Brain microvascular endothelial cell (primary cell): ENCODE measurements at regions not wholly inside any gene's neighbourhood (a gene's known extent, or its start where the extent isn't known, plus 50 kb on each side); places are given as distances from the start of the nearest gene placed in this dataset.

ENCODE experiments used
- DNase-seq: peaks from one replicate; pipeline ENCODE4 v3.0.0-alpha.2; 2020
- H3K27ac ChIP-seq: fragments of 250-450 bp; sonication (Bioruptor Pico); 2 replicates; pipeline ENCODE4 v1.5.1; 2020; ENCODE audit warnings: mild to moderate bottlenecking, moderate library complexity
- H3K27me3 ChIP-seq: fragments of 250-450 bp; sonication (Bioruptor Pico); replicated peaks from 2 replicates; pipeline ENCODE4 v1.5.1; 2020; ENCODE audit warnings: mild to moderate bottlenecking
- H3K36me3 ChIP-seq: fragments of 250-450 bp; sonication (Bioruptor Pico); replicated peaks from 2 replicates; pipeline ENCODE4 v1.5.1; 2020; ENCODE audit warnings: mild to moderate bottlenecking
- H3K4me3 ChIP-seq: 2 replicates; pipeline ENCODE4 v1.5.1; 2011; ENCODE audit warnings: low read depth, mild to moderate bottlenecking, control low read depth, low read length, moderate library complexity
- in situ Hi-C: cut with HindIII; loops from 2 replicates; pipeline ENCODE4 v1.10.0; 2017; ENCODE audit warnings: low sequenced_read_pairs, low pct_ligation_motif_present
- TF ChIP-seq, protein P1 (sequence below): IDR thresholded peaks from 2 replicates; pipeline ENCODE4 v1.5.1; 2011; ENCODE audit warnings: low read depth, mild to moderate bottlenecking, moderate library complexity, low read length, control low read depth, inconsistent platforms; ENCODE audit errors: missing control alignments

DNA sequence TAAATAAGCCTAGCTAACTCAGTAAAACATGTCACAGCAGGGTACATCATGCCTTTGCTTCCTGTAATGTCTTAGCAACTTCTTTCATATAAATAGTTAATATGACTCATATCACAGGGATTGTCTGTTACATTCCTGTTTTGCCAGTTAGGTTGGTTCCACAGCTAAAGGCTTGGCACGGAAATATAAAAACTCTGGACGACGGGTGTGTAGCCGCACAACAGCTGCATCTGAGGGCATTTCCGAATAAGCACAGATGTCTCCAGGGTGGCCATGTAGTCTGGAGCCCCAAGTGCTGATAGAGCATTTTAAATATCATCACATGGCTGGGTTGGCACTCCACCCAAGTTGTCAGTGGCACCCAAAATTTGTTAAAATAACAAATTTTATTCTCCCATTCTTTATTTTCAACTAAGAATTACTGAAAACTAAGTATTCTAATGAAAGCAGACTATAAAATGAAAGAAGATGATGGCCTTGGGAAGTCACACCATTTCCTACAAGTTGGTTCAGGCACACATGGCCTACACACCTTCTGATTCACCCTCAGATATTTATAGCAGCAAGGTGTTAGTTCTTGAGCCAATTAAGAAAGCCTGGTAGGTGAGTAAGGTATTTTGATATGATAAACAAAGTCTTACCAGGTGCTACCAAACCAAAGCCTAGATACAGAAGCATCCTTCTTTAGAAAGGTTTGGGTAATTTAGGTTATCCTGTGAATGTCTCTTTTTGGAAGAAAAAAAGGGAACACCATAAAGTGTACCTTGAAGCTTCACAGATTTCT lies 61.8 kb upstream of the STK17B start:
- peak overlapping the region; percentile 57 for H3K27ac ChIP-seq
- in situ Hi-C loops, result no loop called here
- no peak overlapping the region for H3K4me3 ChIP-seq

GRCh38 chr2:196233805-196234475 lies 62.6 kb upstream of the STK17B start:
- H3K36me3 ChIP-seq, result no peaks in the 10 kb centered on the region
- peak overlapping the region; percentile 57 for H3K27ac ChIP-seq
- H3K27me3 ChIP-seq, result no peaks in the 10 kb centered on the region
- in situ Hi-C loops, result no loop called here
- DNase-seq, result no peak
- TF ChIP-seq, protein P1, sequence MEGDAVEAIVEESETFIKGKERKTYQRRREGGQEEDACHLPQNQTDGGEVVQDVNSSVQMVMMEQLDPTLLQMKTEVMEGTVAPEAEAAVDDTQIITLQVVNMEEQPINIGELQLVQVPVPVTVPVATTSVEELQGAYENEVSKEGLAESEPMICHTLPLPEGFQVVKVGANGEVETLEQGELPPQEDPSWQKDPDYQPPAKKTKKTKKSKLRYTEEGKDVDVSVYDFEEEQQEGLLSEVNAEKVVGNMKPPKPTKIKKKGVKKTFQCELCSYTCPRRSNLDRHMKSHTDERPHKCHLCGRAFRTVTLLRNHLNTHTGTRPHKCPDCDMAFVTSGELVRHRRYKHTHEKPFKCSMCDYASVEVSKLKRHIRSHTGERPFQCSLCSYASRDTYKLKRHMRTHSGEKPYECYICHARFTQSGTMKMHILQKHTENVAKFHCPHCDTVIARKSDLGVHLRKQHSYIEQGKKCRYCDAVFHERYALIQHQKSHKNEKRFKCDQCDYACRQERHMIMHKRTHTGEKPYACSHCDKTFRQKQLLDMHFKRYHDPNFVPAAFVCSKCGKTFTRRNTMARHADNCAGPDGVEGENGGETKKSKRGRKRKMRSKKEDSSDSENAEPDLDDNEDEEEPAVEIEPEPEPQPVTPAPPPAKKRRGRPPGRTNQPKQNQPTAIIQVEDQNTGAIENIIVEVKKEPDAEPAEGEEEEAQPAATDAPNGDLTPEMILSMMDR, result no peak
- H3K4me3 ChIP-seq, result no peak overlapping the region

More for the DNA sequence above, 61.8 kb upstream of the STK17B start:
- Histone ChIP-seq H3K36me3 (no peaks in the 10 kb centered on the region), H3K27me3 (no peaks in the 10 kb centered on the region)
- TF ChIP-seq, protein P1, result no peak
- DNase-seq, result peak; percentile 62

GRCh38 chr2:196234672-196235071 lies 63.3 kb upstream of the STK17B start:
- TF ChIP-seq, protein P1, result no peak
- H3K27me3 ChIP-seq, result no peaks in the 10 kb centered on the region
- in situ Hi-C loops, result no loop called here
- no peaks in the 10 kb centered on the region for H3K36me3 ChIP-seq
- H3K27ac ChIP-seq, result peak overlapping the region; percentile 31
- no peak overlapping the region for H3K4me3 ChIP-seq
- peak; percentile 87 for DNase-seq

- H3K27ac ChIP-seq, result peak overlapping the region; percentile 87
- TF ChIP-seq, protein P1, result no peak
- DNase-seq, result no peak
These were observed 67.5 kb upstream of the STK17B start for GRCh38 chr2:196238836-196239380.

GRCh38 chr2:196239622-196240587 lies 68.5 kb upstream of the STK17B start:
- H3K27me3 ChIP-seq, result no peaks in the 10 kb centered on the region
- H3K27ac ChIP-seq, result peak overlapping the region; percentile 87
- TF ChIP-seq, protein P1, result peak; percentile 49
- in situ Hi-C loops, result no loop called here
- no peaks in the 10 kb centered on the region for H3K36me3 ChIP-seq
- no peak overlapping the region for H3K4me3 ChIP-seq
- peak; percentile 85 for DNase-seq

More at GRCh38 chr2:196238836-196239380, 67.5 kb upstream of the STK17B start:
- Histone ChIP-seq H3K27me3 (no peaks in the 10 kb centered on the region), H3K4me3 (no peak overlapping the region), H3K36me3 (no peaks in the 10 kb centered on the region)
- in situ Hi-C loops, result no loop called here
